HG03139 (cell line): ENCODE measurements at regions not wholly inside any gene's neighbourhood (a gene's known extent, or its start where the extent isn't known, plus 50 kb on each side); places are given as distances from the start of the nearest gene placed in this dataset.

Experiments
- ATAC-seq: cut with Tn5 transposase; IDR thresholded peaks from one replicate; pipeline ENCODE4 v1.9.1; 2021; ENCODE audit not compliant: unreplicated experiment

GRCh38 chr1:200319148-200319547 lies 90.7 kb downstream of the ZNF281 start:
- ATAC-seq: no peak

GRCh38 chr1:200317236-200317635 lies 92.6 kb downstream of the ZNF281 start:
- no peak for ATAC-seq

- no peak for ATAC-seq
Measured at GRCh38 chr1:200316148-200316803, 93.6 kb downstream of the ZNF281 start.

- no peak for ATAC-seq
Measured at GRCh38 chr1:200314085-200314750, 95.6 kb downstream of the ZNF281 start.

GRCh38 chr1:200311256-200311655 lies 98.6 kb downstream of the ZNF281 start:
- no peak for ATAC-seq

GRCh38 chr1:200310824-200311223 lies 99.0 kb downstream of the ZNF281 start:
- no peak for ATAC-seq

- no peak for ATAC-seq
Measured at GRCh38 chr1:200307755-200308066, 102.1 kb downstream of the ZNF281 start.

- peak; percentile 41 for ATAC-seq
Measured at GRCh38 chr1:200306944-200307754, 102.7 kb downstream of the ZNF281 start.

GRCh38 chr1:200305806-200306205 lies 104.0 kb downstream of the ZNF281 start:
- no peak for ATAC-seq

- ATAC-seq: no peak
Measured at GRCh38 chr1:200304171-200304570, 105.7 kb downstream of the ZNF281 start.

GRCh38 chr1:200302921-200303290 lies 106.9 kb downstream of the ZNF281 start:
- ATAC-seq: no peak

- peak; percentile 53 for ATAC-seq
Measured at GRCh38 chr1:200302192-200302920, 107.5 kb downstream of the ZNF281 start.

- ATAC-seq: no peak
Measured at GRCh38 chr1:200301152-200301551, 108.7 kb downstream of the ZNF281 start.

GRCh38 chr1:200299571-200299970 lies 110.3 kb downstream of the ZNF281 start:
- no peak for ATAC-seq

- ATAC-seq: no peak
Measured at GRCh38 chr1:200298242-200298641, 111.6 kb downstream of the ZNF281 start.

GRCh38 chr1:200296091-200296661 lies 113.7 kb downstream of the ZNF281 start:
- no peak for ATAC-seq

GRCh38 chr1:200294241-200294640 lies 115.6 kb downstream of the ZNF281 start:
- no peak for ATAC-seq

GRCh38 chr1:200292699-200293098 lies 117.1 kb downstream of the ZNF281 start:
- no peak for ATAC-seq

GRCh38 chr1:200291106-200291505 lies 118.7 kb downstream of the ZNF281 start:
- ATAC-seq: no peak

- ATAC-seq: no peak
Measured at GRCh38 chr1:200290010-200290685, 119.7 kb downstream of the ZNF281 start.

GRCh38 chr1:200288226-200288625 lies 121.6 kb downstream of the ZNF281 start:
- no peak for ATAC-seq
